ENCODE measurements at regions not wholly inside any gene's neighbourhood (a gene's known extent, or its start where the extent isn't known, plus 50 kb on each side); places are given as distances from the start of the nearest gene placed in this dataset.

GRCh38 chr4:122522944-122523343 is 66.4 kb upstream of the IL2 start:
- no peak overlapping the region for H4K8ac ChIP-seq (ENCODE audit: extremely low read depth, insufficient read depth, low read length)
- no peak overlapping the region for H3K23ac ChIP-seq (ENCODE audit: insufficient read length)
- no peaks in the 10 kb centered on the region for H3K23me2 ChIP-seq (ENCODE audit: low read depth, low read length)
- no peak overlapping the region for H3K56ac ChIP-seq (replicated peaks; ENCODE audit: insufficient read length, low read depth, low read length)
- H3K9ac ChIP-seq (replicated peaks in 1 of 4; ENCODE audit: extremely low read depth in 1 of 4, low read depth in 3 of 4, low read length in 3 of 4), result no peak overlapping the region
- DNase-seq (ENCODE audit: low read depth in 1 of 2, low spot score in 2 of 2), result no peak
- no peaks in the 10 kb centered on the region for H3K79me1 ChIP-seq (ENCODE audit: low read depth, low read length)
- no peak overlapping the region for H3K4ac ChIP-seq (replicated peaks; ENCODE audit: insufficient read length, low read depth, low read length)
- no peak overlapping the region for H3K14ac ChIP-seq (ENCODE audit: insufficient read length)
- H2BK20ac ChIP-seq (ENCODE audit: low read length), result no peak overlapping the region
- no peak overlapping the region for H2BK15ac ChIP-seq (ENCODE audit: low read length)
- no peak overlapping the region for H2AFZ ChIP-seq (ENCODE audit: low read length)
- TF ChIP-seq PHF8 (conservative IDR thresholded peaks at IDR 0.05; ENCODE audit: low read depth, low read length) (no peak), USF2 (IDR thresholded peaks at IDR 0.05; ENCODE audit: low read length) (no peak)
- H3K4me2 ChIP-seq (ENCODE audit: insufficient read depth in 1 of 2, low read depth in 2 of 2, low read length in 2 of 2), result no peak overlapping the region
- no peak overlapping the region for H4K91ac ChIP-seq (replicated peaks; ENCODE audit: insufficient read length, low read length)
- no peak overlapping the region for H2BK12ac ChIP-seq (ENCODE audit: low read depth, low read length)
- 95% methylated on average over 1 of the region's 1 CpG; no CpG with 5 or more reads in 1 of the 2 experiments for WGBS, 2 experiments (ENCODE audit: extremely low coverage in 1 of 2, insufficient coverage in 1 of 2, insufficient read length in 1 of 2, insufficient replicate concordance in 2 of 2, low coverage in 1 of 2, low lambda C conversion rate in 2 of 2, missing lambda C conversion rate in 1 of 2)
- no peak overlapping the region for H4K5ac ChIP-seq (ENCODE audit: insufficient read length, low read depth, low read length)
- H3K79me2 ChIP-seq (ENCODE audit: control insufficient read depth in 1 of 2, insufficient read depth in 2 of 2, low read length in 2 of 2), result no peaks in the 10 kb centered on the region
- H3K27me3 ChIP-seq (replicated peaks in 1 of 4; ENCODE audit: control insufficient read depth in 3 of 4, extremely low read depth in 1 of 4, insufficient read depth in 3 of 4, low read length in 3 of 4), result no peaks in the 10 kb centered on the region
- H2AK5ac ChIP-seq (ENCODE audit: low read depth, low read length), result no peak overlapping the region
- H3K4me3 ChIP-seq (ENCODE audit: extremely low read depth in 1 of 4, insufficient read depth in 2 of 4, low read depth in 3 of 4, low read length in 4 of 4), result no peak overlapping the region
- H2BK5ac ChIP-seq (ENCODE audit: low read depth, low read length), result no peak overlapping the region
- no peak overlapping the region for H2BK120ac ChIP-seq (replicated peaks; ENCODE audit: low read depth, low read length)
- no peaks in the 10 kb centered on the region for H3K9me3 ChIP-seq (ENCODE audit: insufficient read depth in 2 of 2, low read depth in 1 of 2, low read length in 1 of 2)
- no peak for FAIRE-seq
- POLR2A ChIA-PET (ENCODE audit: partially characterized antibody), result no interaction called here
- no peaks in the 10 kb centered on the region for H3K4me1 ChIP-seq (replicated peaks in 1 of 4; ENCODE audit: control insufficient read depth in 3 of 4, insufficient read depth in 4 of 4, low read length in 3 of 4)
- no peaks in the 10 kb centered on the region for H3K36me3 ChIP-seq (ENCODE audit: control insufficient read depth in 2 of 4, insufficient read depth in 4 of 4, low read length in 3 of 4)
- H3K27ac ChIP-seq (ENCODE audit: low read depth, low read length), result no peak overlapping the region
- CTCF ChIA-PET (ENCODE audit: partially characterized antibody), result interaction anchor here (0.8 kb wide), 1 partner anchor 13 kb away, joined by 3 read pairs; no protein-coding TSS in a partner anchor
- no peak overlapping the region for H3K18ac ChIP-seq (ENCODE audit: extremely low read depth, low read length)
- no peaks in the 10 kb centered on the region for H4K20me1 ChIP-seq (replicated peaks in 1 of 2; ENCODE audit: control insufficient read depth in 1 of 2, insufficient read depth in 2 of 2, low read length in 2 of 2)
